ENCODE measurements at regions not wholly inside any gene's neighbourhood (a gene's known extent, or its start where the extent isn't known, plus 50 kb on each side); places are given as distances from the start of the nearest gene placed in this dataset.
"Not testable (repeated sequence)": the region's sequence is repeated elsewhere in the genome, so short reads cannot be mapped to it uniquely, and the experiment has no call there.

GRCh38 chr2:88802026-88802425 lies 110.6 kb downstream of the RPIA start:
- H3K27ac ChIP-seq; ATAC-seq; H3K9me3 ChIP-seq; H3K36me3 ChIP-seq (ENCODE audit: insufficient read depth in 1 of 2, low read depth in 1 of 2); intact Hi-C loops (cut with DNase I); H3K27me3 ChIP-seq (ENCODE audit: insufficient read depth in 3 of 3, low read length in 2 of 3); H3K4me3 ChIP-seq; H3K4me1 ChIP-seq; DNase-seq: not testable (repeated sequence)
- WGBS, 3 donors, result 21 to 27% (median 22%) methylated on average over 2 of the region's 2 CpGs

DNA sequence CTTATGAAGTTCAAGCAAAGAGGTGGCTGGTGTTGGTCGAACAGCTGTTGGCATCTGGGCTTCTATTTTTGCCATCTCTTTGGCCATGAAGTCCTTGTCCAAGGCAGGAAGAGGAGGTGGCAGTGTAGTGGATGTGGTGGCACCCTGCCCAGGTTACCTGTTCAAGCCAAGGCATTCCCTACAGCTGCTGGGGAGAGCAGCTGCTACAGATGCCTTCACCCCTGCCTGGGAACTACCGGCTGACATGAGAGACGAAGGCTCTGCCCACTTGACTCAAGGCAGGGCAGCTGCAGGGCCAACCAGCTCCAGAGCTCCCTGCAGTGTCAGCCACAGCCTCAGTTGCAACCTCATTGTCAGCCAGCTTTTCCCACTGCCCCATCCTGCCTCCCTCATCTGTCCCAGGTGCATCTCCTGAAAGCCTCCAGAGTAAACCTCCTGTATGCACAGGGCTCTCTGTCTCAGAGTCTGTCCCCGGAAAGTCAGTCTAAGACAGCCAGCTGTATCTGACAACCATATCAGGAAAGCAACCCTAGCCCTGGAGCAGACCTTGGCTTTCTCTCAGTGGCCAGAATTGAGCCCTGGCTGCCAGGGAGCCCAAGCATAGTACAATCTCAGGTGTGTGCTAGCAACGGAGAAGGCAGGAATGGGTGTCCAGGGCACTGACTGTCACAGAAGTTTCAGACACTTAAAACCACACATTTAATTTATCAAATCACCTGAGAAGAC lies 115.9 kb downstream of the RPIA start:
- DNase-seq (no peak), ATAC-seq (no peak)
- H3K27me3 ChIP-seq (ENCODE audit: insufficient read depth in 3 of 3, low read length in 2 of 3), result peaks cover 0 to 7% (median 2%) of the 10 kb centered on the region in 3 donors
- no peaks in the 10 kb centered on the region for H3K36me3 ChIP-seq (ENCODE audit: insufficient read depth in 1 of 2, low read depth in 1 of 2)
- H3K4me1 ChIP-seq, result no peaks in the 10 kb centered on the region
- H3K9me3 ChIP-seq, result no peaks in the 10 kb centered on the region
- intact Hi-C loops (cut with DNase I), result no loop called here
- H3K4me3 ChIP-seq, result no peak overlapping the region
- H3K27ac ChIP-seq, result no peak overlapping the region
- TF ChIP-seq, protein P1, sequence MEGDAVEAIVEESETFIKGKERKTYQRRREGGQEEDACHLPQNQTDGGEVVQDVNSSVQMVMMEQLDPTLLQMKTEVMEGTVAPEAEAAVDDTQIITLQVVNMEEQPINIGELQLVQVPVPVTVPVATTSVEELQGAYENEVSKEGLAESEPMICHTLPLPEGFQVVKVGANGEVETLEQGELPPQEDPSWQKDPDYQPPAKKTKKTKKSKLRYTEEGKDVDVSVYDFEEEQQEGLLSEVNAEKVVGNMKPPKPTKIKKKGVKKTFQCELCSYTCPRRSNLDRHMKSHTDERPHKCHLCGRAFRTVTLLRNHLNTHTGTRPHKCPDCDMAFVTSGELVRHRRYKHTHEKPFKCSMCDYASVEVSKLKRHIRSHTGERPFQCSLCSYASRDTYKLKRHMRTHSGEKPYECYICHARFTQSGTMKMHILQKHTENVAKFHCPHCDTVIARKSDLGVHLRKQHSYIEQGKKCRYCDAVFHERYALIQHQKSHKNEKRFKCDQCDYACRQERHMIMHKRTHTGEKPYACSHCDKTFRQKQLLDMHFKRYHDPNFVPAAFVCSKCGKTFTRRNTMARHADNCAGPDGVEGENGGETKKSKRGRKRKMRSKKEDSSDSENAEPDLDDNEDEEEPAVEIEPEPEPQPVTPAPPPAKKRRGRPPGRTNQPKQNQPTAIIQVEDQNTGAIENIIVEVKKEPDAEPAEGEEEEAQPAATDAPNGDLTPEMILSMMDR (IDR thresholded peaks at IDR 0.05), result no peak
- WGBS, 3 donors, result 49 to 63% (median 55%) methylated on average over 5 of the region's 5 CpGs

DNA sequence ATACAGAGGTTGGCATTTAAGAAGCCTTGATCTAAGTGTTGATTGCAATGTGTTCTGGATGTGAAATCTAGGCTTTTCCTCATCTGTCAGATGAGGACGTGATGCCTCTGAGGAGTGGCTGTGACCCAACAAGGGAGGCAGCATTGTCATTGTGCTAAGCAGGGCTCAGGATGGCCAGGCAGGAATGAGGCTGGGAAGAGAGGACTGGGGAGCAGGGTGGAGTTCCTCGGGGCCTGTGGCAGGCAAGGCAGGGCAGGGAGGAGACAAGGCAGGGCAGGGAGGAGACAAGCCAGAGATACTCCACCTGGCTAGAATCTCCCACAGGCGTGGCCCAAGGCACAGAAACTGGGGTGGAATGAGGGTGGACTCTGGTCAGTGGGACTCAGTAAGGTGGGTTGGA lies 116.6 kb downstream of the RPIA start:
- WGBS, 3 donors, result 65 to 74% (median 69%) methylated on average over 3 of the region's 3 CpGs
- Histone ChIP-seq H3K4me1 (no peaks in the 10 kb centered on the region), H3K27me3 (ENCODE audit: insufficient read depth in 3 of 3, low read length in 2 of 3) (peaks cover 0 to 7% (median 2%) of the 10 kb centered on the region in 3 donors), H3K9me3 (no peaks in the 10 kb centered on the region), H3K4me3 (no peak overlapping the region), H3K27ac (no peak overlapping the region), H3K36me3 (ENCODE audit: insufficient read depth in 1 of 2, low read depth in 1 of 2) (no peaks in the 10 kb centered on the region)
- intact Hi-C loops (cut with DNase I), result no loop called here
- DNase-seq (no peak), ATAC-seq (no peak)
- TF ChIP-seq, protein P1 (IDR thresholded peaks at IDR 0.05), result no peak

DNA sequence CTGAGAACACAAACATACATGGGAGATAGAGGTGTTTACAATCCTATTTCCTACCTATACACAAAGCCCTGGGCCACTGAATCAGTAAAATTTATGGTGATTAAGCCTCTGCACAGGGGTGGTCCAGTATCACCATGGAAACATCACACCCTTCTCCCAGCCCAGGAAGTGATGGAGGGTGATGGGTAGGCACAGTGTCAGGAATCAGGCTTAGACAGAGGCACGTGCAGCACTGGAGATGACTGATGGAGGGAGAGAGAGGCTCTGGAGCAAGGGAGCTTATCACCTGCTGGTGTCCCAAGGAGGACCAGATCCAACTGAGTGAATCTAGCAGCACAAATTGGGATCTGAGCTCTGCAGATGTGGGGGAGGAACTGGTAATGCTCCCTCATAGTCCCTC lies 117.2 kb downstream of the RPIA start:
- ATAC-seq, result no peak
- TF ChIP-seq, protein P1 (IDR thresholded peaks at IDR 0.05), result no peak
- H3K27me3 ChIP-seq (ENCODE audit: insufficient read depth in 3 of 3, low read length in 2 of 3), result peaks cover 0 to 7% (median 2%) of the 10 kb centered on the region in 3 donors
- H3K9me3 ChIP-seq, result no peaks in the 10 kb centered on the region
- H3K36me3 ChIP-seq (ENCODE audit: insufficient read depth in 1 of 2, low read depth in 1 of 2), result no peaks in the 10 kb centered on the region
- no peak overlapping the region for H3K27ac ChIP-seq
- DNase-seq, result no peak
- 26 to 55% (median 30%) methylated on average over 1 of the region's 1 CpG for WGBS, 3 donors
- H3K4me3 ChIP-seq, result no peak overlapping the region
- intact Hi-C loops (cut with DNase I), result no loop called here
- H3K4me1 ChIP-seq, result no peaks in the 10 kb centered on the region

- TF ChIP-seq, protein P1 (IDR thresholded peaks at IDR 0.05), result no peak
- no peaks in the 10 kb centered on the region for H3K36me3 ChIP-seq (ENCODE audit: insufficient read depth in 1 of 2, low read depth in 1 of 2)
- WGBS, 3 donors, result 81 to 88% (median 85%) methylated on average over 6 of the region's 6 CpGs
- H3K4me1 ChIP-seq, result no peaks in the 10 kb centered on the region
- H3K4me3 ChIP-seq, result no peak overlapping the region
- H3K27ac ChIP-seq, result no peak overlapping the region
- intact Hi-C loops (cut with DNase I), result no loop called here
- DNase-seq, result no peak
- H3K27me3 ChIP-seq (ENCODE audit: insufficient read depth in 3 of 3, low read length in 2 of 3), result peaks cover 0 to 7% (median 2%) of the 10 kb centered on the region in 3 donors
- H3K9me3 ChIP-seq, result no peaks in the 10 kb centered on the region
- ATAC-seq, result no peak
Observed at GRCh38 chr2:88809216-88809615, 117.7 kb downstream of the RPIA start.
